ENCODE measurements at regions not wholly inside any gene's neighbourhood (a gene's known extent, or its start where the extent isn't known, plus 50 kb on each side); places are given as distances from the start of the nearest gene placed in this dataset.

GRCh38 chr14:32013083-32013482 is 64.0 kb upstream of the ARHGAP5 start (continued):
- TF ChIP-seq, protein P1, sequence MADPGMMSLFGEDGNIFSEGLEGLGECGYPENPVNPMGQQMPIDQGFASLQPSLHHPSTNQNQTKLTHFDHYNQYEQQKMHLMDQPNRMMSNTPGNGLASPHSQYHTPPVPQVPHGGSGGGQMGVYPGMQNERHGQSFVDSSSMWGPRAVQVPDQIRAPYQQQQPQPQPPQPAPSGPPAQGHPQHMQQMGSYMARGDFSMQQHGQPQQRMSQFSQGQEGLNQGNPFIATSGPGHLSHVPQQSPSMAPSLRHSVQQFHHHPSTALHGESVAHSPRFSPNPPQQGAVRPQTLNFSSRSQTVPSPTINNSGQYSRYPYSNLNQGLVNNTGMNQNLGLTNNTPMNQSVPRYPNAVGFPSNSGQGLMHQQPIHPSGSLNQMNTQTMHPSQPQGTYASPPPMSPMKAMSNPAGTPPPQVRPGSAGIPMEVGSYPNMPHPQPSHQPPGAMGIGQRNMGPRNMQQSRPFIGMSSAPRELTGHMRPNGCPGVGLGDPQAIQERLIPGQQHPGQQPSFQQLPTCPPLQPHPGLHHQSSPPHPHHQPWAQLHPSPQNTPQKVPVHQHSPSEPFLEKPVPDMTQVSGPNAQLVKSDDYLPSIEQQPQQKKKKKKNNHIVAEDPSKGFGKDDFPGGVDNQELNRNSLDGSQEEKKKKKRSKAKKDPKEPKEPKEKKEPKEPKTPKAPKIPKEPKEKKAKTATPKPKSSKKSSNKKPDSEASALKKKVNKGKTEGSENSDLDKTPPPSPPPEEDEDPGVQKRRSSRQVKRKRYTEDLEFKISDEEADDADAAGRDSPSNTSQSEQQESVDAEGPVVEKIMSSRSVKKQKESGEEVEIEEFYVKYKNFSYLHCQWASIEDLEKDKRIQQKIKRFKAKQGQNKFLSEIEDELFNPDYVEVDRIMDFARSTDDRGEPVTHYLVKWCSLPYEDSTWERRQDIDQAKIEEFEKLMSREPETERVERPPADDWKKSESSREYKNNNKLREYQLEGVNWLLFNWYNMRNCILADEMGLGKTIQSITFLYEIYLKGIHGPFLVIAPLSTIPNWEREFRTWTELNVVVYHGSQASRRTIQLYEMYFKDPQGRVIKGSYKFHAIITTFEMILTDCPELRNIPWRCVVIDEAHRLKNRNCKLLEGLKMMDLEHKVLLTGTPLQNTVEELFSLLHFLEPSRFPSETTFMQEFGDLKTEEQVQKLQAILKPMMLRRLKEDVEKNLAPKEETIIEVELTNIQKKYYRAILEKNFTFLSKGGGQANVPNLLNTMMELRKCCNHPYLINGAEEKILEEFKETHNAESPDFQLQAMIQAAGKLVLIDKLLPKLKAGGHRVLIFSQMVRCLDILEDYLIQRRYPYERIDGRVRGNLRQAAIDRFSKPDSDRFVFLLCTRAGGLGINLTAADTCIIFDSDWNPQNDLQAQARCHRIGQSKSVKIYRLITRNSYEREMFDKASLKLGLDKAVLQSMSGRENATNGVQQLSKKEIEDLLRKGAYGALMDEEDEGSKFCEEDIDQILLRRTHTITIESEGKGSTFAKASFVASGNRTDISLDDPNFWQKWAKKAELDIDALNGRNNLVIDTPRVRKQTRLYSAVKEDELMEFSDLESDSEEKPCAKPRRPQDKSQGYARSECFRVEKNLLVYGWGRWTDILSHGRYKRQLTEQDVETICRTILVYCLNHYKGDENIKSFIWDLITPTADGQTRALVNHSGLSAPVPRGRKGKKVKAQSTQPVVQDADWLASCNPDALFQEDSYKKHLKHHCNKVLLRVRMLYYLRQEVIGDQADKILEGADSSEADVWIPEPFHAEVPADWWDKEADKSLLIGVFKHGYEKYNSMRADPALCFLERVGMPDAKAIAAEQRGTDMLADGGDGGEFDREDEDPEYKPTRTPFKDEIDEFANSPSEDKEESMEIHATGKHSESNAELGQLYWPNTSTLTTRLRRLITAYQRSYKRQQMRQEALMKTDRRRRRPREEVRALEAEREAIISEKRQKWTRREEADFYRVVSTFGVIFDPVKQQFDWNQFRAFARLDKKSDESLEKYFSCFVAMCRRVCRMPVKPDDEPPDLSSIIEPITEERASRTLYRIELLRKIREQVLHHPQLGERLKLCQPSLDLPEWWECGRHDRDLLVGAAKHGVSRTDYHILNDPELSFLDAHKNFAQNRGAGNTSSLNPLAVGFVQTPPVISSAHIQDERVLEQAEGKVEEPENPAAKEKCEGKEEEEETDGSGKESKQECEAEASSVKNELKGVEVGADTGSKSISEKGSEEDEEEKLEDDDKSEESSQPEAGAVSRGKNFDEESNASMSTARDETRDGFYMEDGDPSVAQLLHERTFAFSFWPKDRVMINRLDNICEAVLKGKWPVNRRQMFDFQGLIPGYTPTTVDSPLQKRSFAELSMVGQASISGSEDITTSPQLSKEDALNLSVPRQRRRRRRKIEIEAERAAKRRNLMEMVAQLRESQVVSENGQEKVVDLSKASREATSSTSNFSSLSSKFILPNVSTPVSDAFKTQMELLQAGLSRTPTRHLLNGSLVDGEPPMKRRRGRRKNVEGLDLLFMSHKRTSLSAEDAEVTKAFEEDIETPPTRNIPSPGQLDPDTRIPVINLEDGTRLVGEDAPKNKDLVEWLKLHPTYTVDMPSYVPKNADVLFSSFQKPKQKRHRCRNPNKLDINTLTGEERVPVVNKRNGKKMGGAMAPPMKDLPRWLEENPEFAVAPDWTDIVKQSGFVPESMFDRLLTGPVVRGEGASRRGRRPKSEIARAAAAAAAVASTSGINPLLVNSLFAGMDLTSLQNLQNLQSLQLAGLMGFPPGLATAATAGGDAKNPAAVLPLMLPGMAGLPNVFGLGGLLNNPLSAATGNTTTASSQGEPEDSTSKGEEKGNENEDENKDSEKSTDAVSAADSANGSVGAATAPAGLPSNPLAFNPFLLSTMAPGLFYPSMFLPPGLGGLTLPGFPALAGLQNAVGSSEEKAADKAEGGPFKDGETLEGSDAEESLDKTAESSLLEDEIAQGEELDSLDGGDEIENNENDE (IDR thresholded peaks at IDR 0.05; ENCODE audit: insufficient replicate concordance, low read length) = no peak
- no peak for TF ChIP-seq JUND (IDR thresholded peaks at IDR 0.05; ENCODE audit: low read length)
- TF ChIP-seq USF2 (IDR thresholded peaks at IDR 0.05; ENCODE audit: low read length) = no peak
- no peak for TF ChIP-seq PHF8 (conservative IDR thresholded peaks at IDR 0.05; ENCODE audit: low read depth, low read length)
- no peak for TF ChIP-seq TBP (IDR thresholded peaks at IDR 0.05; ENCODE audit: low read depth, low read length)
- TF ChIP-seq TEAD4 (IDR thresholded peaks at IDR 0.05; ENCODE audit: low read depth, low read length) = 0 out of 2 replicates have a peak, but pooled peaks have one; percentile 5

Data from H1 (cell line).